OCI-LY3 (cell line): ENCODE measurements at regions not wholly inside any gene's neighbourhood (a gene's known extent, or its start where the extent isn't known, plus 50 kb on each side); places are given as distances from the start of the nearest gene placed in this dataset.

Experiments
- H2AFZ ChIP-seq: fragments of 200-600, 300-600 bp; shearing (Covaris generic); 2 replicates; pipeline ENCODE4 v1.6.0; 2014; ENCODE audit warnings: antibody characterized with exemption, low read depth, low read length
- H3K27ac ChIP-seq: fragments of 200-600, 300-600 bp; sonication (generic); 2 replicates; pipeline ENCODE4 v1.5.1; 2014; ENCODE audit warnings: mild to moderate bottlenecking, low read length, moderate library complexity, mixed read lengths
- H3K27me3 ChIP-seq: fragments of 200-600, 300-600 bp; sonication (generic); 2 replicates; pipeline ENCODE4 v1.6.1; 2014; ENCODE audit warnings: low read depth, low read length, mixed read lengths
- H3K36me3 ChIP-seq: fragments of 200-600, 300-600 bp; sonication (generic); replicated peaks from 2 replicates; pipeline ENCODE3; 2014; ENCODE audit warnings: low read depth, low read length, mixed read lengths
- H3K4me1 ChIP-seq: fragments of 300-600, 200-600 bp; sonication (generic); 2 replicates; pipeline ENCODE4 v1.6.1; 2014; ENCODE audit warnings: low read length, mixed read lengths
- H3K4me2 ChIP-seq: fragments of 200-600, 300-600 bp; sonication (generic); 2 replicates; pipeline ENCODE4 v1.6.1; 2014; ENCODE audit warnings: low read length, mixed read lengths
- H3K4me3 ChIP-seq: fragments of 300-600, 200-600 bp; sonication (generic); 2 replicates; pipeline ENCODE4 v1.5.1; 2014; ENCODE audit warnings: antibody characterized with exemption, mild to moderate bottlenecking, low read length, moderate library complexity
- H3K79me2 ChIP-seq: fragments of 300-600, 200-600 bp; shearing (Covaris generic); 2 replicates; pipeline ENCODE4 v1.6.1; 2014; ENCODE audit warnings: mild to moderate bottlenecking, low read length, mixed read lengths
- H3K9ac ChIP-seq: fragments of 300-600, 200-600 bp; shearing (Covaris generic); 2 replicates; pipeline ENCODE4 v1.6.0; 2014; ENCODE audit warnings: mild to moderate bottlenecking, low read length, moderate library complexity
- H3K9me3 ChIP-seq: fragments of 200-600, 300-600 bp; shearing (Covaris generic); 2 replicates; pipeline ENCODE4 v1.6.1; 2014; ENCODE audit warnings: low read length, mixed read lengths; ENCODE audit not compliant: insufficient read depth
- H4K20me1 ChIP-seq: fragments of 200-600, 300-600 bp; sonication (generic); 2 replicates; pipeline ENCODE4 v1.6.1; 2016; ENCODE audit warnings: low read length, mixed read lengths; ENCODE audit not compliant: insufficient read depth
- CTCF ChIP-seq: fragments of 200-600, 300-600 bp; sonication (generic); IDR thresholded peaks from 2 replicates; pipeline ENCODE4 v1.5.1; 2014; ENCODE audit warnings: antibody characterized with exemption, low read length, low read depth
- EZH2phosphoT487 ChIP-seq: fragments of 200-600 bp; shearing (Covaris generic); IDR thresholded peaks from 2 replicates; pipeline ENCODE4 v1.6.1; 2018; ENCODE audit warnings: antibody characterized with exemption, mixed run types, low read depth

GRCh38 chr1:208782186-208782585 is 538.0 kb upstream of the PLXNA2 start:
- Histone ChIP-seq H3K9ac (no peak overlapping the region), H3K27ac (no peak overlapping the region), H2AFZ (no peak overlapping the region), H3K4me2 (no peak overlapping the region), H3K9me3 (no peaks in the 10 kb centered on the region), H3K79me2 (no peaks in the 10 kb centered on the region), H4K20me1 (no peaks in the 10 kb centered on the region), H3K27me3 (peaks cover 22% of the 10 kb centered on the region), H3K4me1 (no peaks in the 10 kb centered on the region), H3K36me3 (no peaks in the 10 kb centered on the region), H3K4me3 (no peak overlapping the region)
- TF ChIP-seq EZH2phosphoT487 (no peak), CTCF (no peak)

DNA sequence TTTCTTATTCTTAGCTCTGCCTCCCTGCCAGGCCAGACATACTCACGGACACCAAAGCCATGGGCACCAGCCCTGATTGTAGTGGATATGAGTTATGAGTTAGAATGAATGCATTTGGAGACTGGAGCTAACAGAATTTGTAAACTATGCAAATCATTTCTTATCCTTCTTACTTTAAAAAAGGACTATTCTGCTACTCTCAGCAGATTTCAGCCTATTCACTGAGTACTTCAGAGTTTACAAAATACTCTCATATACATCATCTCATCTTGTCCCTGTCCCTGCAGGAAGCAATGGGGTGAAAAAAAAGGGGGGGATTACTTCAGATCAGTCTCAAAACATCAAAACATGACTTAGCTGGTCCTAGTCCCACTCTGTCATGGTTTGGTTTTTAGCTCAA is 541.4 kb upstream of the PLXNA2 start:
- no peak overlapping the region for H3K4me3 ChIP-seq
- no peak for TF ChIP-seq CTCF
- no peak for TF ChIP-seq EZH2phosphoT487
- H2AFZ ChIP-seq = no peak overlapping the region
- peaks cover 34% of the 10 kb centered on the region for H3K27me3 ChIP-seq
- H3K79me2 ChIP-seq = no peaks in the 10 kb centered on the region
- H4K20me1 ChIP-seq = no peaks in the 10 kb centered on the region
- H3K36me3 ChIP-seq = no peaks in the 10 kb centered on the region
- no peak overlapping the region for H3K27ac ChIP-seq
- H3K9ac ChIP-seq = no peak overlapping the region
- no peaks in the 10 kb centered on the region for H3K9me3 ChIP-seq
- no peak overlapping the region for H3K4me2 ChIP-seq
- no peaks in the 10 kb centered on the region for H3K4me1 ChIP-seq

GRCh38 chr1:208787219-208787618 is 543.0 kb upstream of the PLXNA2 start:
- Histone ChIP-seq H3K79me2 (no peaks in the 10 kb centered on the region), H3K27me3 (peaks cover 20% of the 10 kb centered on the region), H3K36me3 (no peaks in the 10 kb centered on the region), H3K4me2 (no peak overlapping the region), H3K27ac (no peak overlapping the region), H3K4me1 (no peaks in the 10 kb centered on the region), H4K20me1 (no peaks in the 10 kb centered on the region), H2AFZ (no peak overlapping the region), H3K9me3 (no peaks in the 10 kb centered on the region), H3K9ac (no peak overlapping the region), H3K4me3 (no peak overlapping the region)
- no peak for TF ChIP-seq CTCF
- no peak for TF ChIP-seq EZH2phosphoT487

DNA sequence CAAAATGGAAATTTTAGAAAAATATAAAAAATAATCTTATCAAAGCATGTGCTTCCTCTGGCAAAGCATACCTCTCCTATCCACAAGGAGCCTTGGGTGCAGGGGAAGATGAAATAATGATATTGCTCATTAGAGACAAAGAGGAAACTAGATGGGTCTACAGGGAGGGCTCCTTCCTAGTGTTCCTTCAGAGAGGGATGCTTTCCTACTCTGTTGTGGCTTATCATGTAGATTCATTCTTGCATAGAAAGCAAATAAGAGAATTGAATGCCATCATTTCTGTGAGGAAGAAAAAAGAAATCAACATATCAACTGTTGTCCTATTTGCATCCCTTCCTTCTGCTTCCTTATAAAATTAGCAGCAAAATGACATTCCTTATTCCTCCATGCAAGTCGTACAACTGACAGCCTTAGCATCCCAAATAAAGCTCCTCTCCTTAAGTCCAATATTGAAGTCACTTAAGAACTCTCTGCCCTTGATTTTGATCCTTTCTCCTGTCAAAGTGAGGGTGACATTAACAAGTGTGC is 543.9 kb upstream of the PLXNA2 start:
- no peak overlapping the region for H3K9ac ChIP-seq
- no peaks in the 10 kb centered on the region for H3K4me1 ChIP-seq
- H3K9me3 ChIP-seq = no peaks in the 10 kb centered on the region
- H4K20me1 ChIP-seq = no peaks in the 10 kb centered on the region
- H3K79me2 ChIP-seq = no peaks in the 10 kb centered on the region
- H3K27me3 ChIP-seq = peaks cover 13% of the 10 kb centered on the region; the same call in 1 of the 2 replicates
- TF ChIP-seq EZH2phosphoT487 = no peak
- TF ChIP-seq CTCF = no peak
- no peak overlapping the region for H2AFZ ChIP-seq
- no peak overlapping the region for H3K4me2 ChIP-seq
- H3K27ac ChIP-seq = no peak overlapping the region
- H3K36me3 ChIP-seq = no peaks in the 10 kb centered on the region
- H3K4me3 ChIP-seq = no peak overlapping the region
